Lower leg skin (tissue), 3 donors: ENCODE measurements at regions not wholly inside any gene's neighbourhood (a gene's known extent, or its start where the extent isn't known, plus 50 kb on each side); places are given as distances from the start of the nearest gene placed in this dataset.

ENCODE experiments used
- CTCF ChIP-seq, 3 donors: fragments of 450-650 bp; IDR thresholded peaks; one replicate each; pipeline ENCODE4 v1.5.1; 2016; ENCODE audit warnings: antibody characterized with exemption in 3 of 3, mild to moderate bottlenecking in 3 of 3, moderate library complexity in 2 of 3
- POLR2A ChIP-seq, 2 donors: fragments of 450-650 bp; IDR thresholded peaks; one replicate each; pipeline ENCODE4 v1.6.1; 2016 to 2017; ENCODE audit warnings: antibody characterized with exemption in 2 of 2, mild to moderate bottlenecking in 1 of 2, moderate library complexity in 1 of 2

GRCh38 chr19:27705896-27706295 lies 1507.1 kb downstream of the UQCRFS1 start:
- no peak for TF ChIP-seq CTCF (IDR thresholded peaks at IDR 0.05)
- no peak for TF ChIP-seq POLR2A (IDR thresholded peaks at IDR 0.05)
